ENCODE measurements at regions not wholly inside any gene's neighbourhood (a gene's known extent, or its start where the extent isn't known, plus 50 kb on each side); places are given as distances from the start of the nearest gene placed in this dataset.

- no peak for TF ChIP-seq POLR2AphosphoS5 (IDR thresholded peaks at IDR 0.05; ENCODE audit: low read depth, low read length)
- TF ChIP-seq POLR2A (IDR thresholded peaks at IDR 0.05; ENCODE audit: low read depth, low read length), result no peak
- no peak for TF ChIP-seq TAF1 (IDR thresholded peaks at IDR 0.05; ENCODE audit: borderline replicate concordance, low read depth, low read length)
Measured at GRCh38 chr3:18656410-18656809, 231.3 kb upstream of the SATB1 start.

All from GM12892 (cell line).